Panc1 (cell line): ENCODE measurements at regions not wholly inside any gene's neighbourhood (a gene's known extent, or its start where the extent isn't known, plus 50 kb on each side); places are given as distances from the start of the nearest gene placed in this dataset.

ENCODE experiments used
- POLR2AphosphoS5 ChIP-seq: IDR thresholded peaks from 2 replicates; pipeline ENCODE4 v1.6.1; 2012; ENCODE audit warnings: mild to moderate bottlenecking, low read depth, low read length, moderate library complexity
- TF ChIP-seq, protein P1 (sequence below): fragments of 450-650 bp; IDR thresholded peaks from 2 replicates; pipeline ENCODE4 v1.5.1; 2017; ENCODE audit warnings: mild to moderate bottlenecking
- TF ChIP-seq, protein P2 (sequence below), 2 experiments: IDR thresholded peaks; 2 replicates each; pipeline ENCODE4 v1.6.1; 2011 to 2012; ENCODE audit warnings: low read depth in 2 of 2, control low read depth in 1 of 2, low read length in 1 of 2, mild to moderate bottlenecking in 1 of 2, moderate library complexity in 1 of 2; ENCODE audit not compliant: insufficient read depth in 1 of 2

DNA sequence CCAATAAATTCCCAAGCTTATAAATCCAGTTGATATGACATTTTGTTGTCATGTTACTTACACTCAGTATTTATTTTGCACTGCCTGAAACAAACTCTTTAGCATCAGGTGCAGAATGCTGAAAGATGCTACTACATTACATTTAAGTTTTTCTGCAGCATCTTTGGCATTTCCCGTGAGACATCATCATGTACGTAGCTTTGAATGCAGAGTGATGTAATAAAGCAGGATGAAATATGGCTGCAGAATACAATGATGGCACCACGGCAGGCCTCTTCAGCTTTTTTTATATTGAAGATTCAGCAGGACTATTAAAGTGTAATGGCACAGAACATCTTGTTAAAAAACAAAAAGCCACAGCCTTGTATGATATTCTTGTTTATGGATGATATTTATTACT lies 531.8 kb downstream of the NXPH1 start:
- TF ChIP-seq, protein P1, sequence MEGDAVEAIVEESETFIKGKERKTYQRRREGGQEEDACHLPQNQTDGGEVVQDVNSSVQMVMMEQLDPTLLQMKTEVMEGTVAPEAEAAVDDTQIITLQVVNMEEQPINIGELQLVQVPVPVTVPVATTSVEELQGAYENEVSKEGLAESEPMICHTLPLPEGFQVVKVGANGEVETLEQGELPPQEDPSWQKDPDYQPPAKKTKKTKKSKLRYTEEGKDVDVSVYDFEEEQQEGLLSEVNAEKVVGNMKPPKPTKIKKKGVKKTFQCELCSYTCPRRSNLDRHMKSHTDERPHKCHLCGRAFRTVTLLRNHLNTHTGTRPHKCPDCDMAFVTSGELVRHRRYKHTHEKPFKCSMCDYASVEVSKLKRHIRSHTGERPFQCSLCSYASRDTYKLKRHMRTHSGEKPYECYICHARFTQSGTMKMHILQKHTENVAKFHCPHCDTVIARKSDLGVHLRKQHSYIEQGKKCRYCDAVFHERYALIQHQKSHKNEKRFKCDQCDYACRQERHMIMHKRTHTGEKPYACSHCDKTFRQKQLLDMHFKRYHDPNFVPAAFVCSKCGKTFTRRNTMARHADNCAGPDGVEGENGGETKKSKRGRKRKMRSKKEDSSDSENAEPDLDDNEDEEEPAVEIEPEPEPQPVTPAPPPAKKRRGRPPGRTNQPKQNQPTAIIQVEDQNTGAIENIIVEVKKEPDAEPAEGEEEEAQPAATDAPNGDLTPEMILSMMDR = no peak
- TF ChIP-seq, protein P2, sequence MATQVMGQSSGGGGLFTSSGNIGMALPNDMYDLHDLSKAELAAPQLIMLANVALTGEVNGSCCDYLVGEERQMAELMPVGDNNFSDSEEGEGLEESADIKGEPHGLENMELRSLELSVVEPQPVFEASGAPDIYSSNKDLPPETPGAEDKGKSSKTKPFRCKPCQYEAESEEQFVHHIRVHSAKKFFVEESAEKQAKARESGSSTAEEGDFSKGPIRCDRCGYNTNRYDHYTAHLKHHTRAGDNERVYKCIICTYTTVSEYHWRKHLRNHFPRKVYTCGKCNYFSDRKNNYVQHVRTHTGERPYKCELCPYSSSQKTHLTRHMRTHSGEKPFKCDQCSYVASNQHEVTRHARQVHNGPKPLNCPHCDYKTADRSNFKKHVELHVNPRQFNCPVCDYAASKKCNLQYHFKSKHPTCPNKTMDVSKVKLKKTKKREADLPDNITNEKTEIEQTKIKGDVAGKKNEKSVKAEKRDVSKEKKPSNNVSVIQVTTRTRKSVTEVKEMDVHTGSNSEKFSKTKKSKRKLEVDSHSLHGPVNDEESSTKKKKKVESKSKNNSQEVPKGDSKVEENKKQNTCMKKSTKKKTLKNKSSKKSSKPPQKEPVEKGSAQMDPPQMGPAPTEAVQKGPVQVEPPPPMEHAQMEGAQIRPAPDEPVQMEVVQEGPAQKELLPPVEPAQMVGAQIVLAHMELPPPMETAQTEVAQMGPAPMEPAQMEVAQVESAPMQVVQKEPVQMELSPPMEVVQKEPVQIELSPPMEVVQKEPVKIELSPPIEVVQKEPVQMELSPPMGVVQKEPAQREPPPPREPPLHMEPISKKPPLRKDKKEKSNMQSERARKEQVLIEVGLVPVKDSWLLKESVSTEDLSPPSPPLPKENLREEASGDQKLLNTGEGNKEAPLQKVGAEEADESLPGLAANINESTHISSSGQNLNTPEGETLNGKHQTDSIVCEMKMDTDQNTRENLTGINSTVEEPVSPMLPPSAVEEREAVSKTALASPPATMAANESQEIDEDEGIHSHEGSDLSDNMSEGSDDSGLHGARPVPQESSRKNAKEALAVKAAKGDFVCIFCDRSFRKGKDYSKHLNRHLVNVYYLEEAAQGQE (IDR thresholded peaks at IDR 0.05; ENCODE audit: insufficient read depth in 1 of 2, low read depth in 2 of 2, low read length in 1 of 2) = no peak
- TF ChIP-seq POLR2AphosphoS5 = no peak
